HK-2 (cell line): ENCODE measurements at regions not wholly inside any gene's neighbourhood (a gene's known extent, or its start where the extent isn't known, plus 50 kb on each side); places are given as distances from the start of the nearest gene placed in this dataset.

Experiments used
- DNase-seq: peaks from one replicate; pipeline ENCODE4 v3.0.0-alpha.2; 2018; ENCODE audit not compliant: unreplicated experiment

DNA sequence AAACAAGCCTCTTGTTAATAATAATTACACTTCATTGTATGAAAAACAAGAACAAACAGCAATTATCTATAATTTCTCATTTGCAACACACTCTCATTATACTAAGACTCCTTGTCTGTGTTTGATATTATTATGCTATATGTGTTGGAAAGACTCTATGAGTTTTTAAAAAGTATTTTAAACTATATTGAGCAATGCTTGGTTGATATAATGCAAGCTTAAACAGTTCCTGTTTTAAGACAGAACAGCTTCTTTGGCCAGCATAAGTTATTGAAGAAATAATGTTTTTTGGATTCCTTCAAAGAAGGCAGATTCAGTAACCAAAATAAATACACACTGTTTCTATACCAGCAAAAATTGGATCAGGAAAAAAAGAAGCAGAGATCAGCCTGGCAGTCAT lies 871.4 kb downstream of the MAT2B start:
- no peak for DNase-seq

DNA sequence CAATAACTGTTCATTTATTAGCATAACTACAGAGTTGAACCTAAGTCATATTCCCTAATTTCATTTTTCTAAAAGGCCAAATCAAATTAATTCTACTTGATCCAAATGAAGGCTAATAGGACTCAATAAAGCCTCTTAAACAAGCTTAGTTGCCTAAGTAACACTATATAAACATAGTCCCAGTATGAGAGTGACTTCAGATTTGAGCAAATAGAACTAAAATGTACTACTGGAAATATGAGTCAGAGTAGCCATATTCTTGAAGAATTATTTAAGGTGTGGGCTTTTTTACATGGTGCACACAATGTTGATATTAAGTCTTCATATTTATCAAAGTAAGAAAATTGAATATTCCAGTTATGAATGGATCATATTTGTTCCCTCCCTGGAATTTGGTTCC lies 872.3 kb downstream of the MAT2B start:
- DNase-seq, result no peak

DNA sequence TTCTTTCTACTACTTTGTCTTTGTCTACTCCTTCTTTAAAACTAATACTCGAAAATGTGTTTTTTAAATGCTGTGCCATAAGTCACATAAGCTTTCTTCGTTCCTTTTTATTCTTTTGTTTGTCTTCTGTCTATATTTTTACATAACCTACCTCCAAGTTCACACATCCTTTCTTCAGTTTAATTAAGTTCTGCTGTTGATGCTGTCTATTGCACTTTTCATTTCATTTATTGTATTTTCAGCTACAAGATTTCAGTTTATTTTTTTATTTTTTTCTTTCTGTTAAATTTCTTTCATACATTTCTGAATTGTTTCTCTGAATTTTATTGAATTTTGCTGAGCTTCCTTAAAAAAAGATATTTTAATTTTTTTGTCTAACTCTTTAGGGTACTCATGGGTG lies 878.2 kb downstream of the MAT2B start:
- no peak for DNase-seq

DNA sequence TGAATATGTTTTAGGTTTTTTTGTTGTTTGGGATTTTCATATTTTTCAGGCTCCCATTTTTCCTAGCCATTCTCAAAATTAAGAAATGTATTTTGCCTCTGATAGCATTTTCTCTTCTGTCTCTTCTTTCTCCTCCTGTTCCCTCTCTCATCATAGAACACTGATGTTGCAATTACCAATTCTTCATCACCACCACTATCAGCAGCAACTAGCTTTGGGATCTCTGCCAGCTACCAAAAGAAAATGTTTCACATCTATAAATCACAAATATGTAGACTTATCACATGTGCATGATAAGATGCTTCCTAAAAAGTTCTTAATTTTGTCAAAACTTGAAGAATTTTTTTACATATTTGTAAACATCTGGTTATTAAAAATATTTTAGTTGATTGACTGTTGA lies 887.1 kb downstream of the MAT2B start:
- DNase-seq, result no peak

DNA sequence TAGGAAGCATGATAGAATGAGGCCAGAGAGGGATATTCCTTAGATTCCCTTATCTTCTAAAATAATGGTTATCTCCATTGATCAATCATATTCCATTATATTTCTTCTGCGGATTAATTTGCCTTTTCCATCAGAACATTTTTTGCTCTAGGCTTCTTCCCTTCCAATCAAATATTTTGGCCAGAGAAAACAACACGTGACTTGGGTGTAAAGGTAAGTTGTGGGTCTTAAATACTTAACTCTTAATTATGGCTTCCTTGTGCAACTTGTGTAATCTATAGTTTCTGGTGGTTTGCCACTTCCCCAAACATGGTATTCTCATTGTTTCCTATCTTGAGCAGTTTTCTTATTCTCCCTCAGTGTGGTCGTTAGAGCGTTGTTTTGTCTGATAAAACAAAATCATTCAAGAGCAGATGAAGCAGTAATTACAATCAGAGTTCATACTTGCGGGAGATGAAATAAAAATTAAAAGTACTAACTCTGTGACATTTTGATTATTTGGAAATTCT lies 889.3 kb downstream of the MAT2B start:
- DNase-seq, result no peak

DNA sequence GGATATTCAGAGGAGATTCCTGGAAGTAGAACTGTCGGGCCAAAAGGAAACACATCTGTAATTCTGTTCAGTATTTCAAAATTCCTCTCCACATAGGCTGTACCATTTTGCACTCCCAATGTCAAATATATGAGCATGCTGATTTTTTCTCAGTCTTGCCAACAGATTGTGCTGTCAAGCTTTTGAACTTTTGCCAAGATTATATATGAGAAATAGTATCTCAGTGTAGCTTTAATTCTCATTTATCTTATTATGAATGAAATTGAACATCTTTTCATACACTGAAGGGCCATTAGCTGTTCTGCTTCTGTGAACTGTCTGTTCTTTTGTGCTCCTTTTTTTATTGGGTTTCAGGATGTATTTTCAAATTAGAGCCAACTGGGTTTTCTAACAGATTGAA lies 907.1 kb downstream of the MAT2B start:
- DNase-seq, result no peak

DNA sequence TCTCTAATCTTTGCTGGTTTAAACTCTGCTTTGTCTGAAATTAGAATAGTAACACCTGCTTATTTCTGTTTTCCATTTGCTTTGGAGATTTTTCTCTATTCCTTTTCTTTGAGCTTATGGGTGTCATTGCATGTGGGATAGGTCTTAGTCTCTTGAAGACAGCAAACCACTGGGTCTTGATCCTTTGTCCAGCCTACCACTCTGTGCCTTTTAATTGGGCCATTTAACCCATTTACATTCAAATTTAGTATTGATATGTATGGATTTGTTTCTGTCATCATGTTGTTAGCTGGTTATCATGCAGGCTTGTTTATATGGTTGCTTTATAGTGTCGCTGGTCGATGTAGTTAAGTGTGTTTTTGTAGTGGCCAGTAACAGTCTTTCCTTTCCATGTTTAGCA lies 914.7 kb downstream of the MAT2B start:
- no peak for DNase-seq

DNA sequence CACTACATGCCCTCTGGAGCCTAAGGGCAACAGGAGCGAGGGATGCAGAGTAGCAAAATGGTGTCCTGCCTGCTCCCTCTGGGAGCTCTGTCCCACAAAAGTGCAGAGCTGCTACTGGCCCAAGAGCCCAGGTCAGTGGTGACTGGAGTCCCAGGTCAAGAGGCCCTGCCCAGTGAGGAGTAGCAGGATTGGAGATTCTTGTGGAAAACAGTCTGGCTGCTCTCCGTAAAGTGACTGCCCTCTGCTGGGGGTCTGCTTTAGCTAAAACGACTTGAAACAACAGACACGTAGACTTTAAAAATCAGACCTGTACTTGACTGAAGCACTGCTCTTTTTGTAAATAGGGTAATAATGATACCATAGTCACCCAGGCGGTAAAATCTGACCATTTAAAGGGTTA lies 917.0 kb downstream of the MAT2B start:
- no peak for DNase-seq

DNA sequence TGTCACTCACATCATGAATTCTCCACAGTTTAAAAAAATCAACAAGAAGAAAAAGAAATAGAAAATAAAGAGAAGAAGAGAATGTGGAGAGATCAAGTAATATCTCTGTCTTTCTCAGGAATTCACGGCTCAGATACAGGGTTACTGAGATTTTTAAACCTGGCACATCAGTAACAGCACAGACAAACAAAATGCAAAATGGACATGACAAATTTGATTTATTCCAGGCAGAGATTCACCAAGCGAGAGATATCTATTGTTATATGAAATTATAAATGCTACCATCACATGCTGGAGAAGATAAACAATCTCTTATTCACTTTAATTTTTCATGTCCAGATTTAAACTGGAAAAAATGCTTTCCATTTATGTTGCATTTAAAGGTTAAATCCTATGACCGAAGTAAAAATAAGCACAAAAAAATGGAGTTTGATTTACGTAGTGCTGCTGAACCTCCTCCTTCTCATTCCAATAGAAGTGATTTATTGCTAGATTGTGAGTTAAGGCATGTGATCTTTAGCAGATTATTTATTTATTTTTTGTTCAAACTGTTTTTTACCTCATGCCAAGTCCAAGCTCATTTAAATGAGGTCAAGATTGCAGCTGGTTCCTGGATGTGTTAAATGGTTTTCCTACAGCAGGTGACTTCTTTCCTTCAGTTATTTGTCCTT lies 926.4 kb downstream of the MAT2B start:
- DNase-seq, result no peak

DNA sequence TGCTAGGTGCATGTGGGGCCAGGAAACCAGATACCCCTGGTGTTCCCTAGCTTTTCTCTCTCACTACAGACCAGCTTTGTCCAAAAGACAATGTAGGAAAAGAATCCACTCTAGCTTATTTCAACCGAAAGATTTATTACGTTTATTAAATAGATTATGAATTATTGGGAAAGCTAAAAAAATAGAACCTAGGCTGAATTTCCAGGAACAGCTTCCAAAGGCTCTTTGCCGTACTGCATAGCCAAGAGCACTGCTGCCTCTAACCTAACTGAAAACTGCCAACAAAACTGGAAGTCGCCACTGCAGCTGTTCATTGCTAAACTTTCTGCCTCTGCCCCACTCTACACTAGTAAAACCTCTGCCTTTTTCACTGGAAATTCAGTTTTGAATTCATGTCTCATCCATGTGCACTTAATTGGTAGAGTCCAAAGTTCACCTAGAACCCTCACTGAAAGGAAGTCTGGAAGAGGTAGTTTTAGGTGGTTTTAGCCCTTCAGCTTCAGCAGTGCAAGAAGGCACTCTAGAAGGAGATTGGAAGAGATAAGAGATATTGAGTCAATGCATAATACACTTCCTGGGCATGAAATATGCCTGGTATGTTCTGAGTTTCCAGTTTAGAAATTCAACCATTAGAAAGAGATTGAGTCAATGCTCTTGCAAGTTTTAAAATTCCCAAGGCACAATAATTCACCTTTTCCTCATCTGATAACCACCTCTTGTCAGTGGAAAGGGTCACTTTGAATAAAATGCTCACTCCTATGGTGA lies 927.9 kb downstream of the MAT2B start:
- DNase-seq, result no peak

DNA sequence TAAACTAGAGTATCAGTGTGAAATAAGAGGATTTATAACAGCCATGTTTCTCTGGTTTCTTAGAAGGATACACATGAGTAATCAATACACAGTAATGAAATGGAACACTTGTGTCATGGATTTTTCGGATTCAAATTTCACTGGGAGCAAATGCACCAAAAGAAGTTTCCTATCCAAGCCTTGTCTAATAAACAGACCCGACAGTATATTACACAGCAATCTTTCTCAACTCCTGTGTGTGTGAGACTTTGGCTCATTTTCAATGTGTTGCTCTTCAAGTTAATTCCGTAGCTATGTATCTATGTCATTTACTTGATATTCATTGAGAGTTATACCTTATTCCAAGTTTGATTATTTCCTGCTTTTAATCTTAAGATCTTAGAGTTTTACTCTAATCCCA lies 930.2 kb downstream of the MAT2B start:
- DNase-seq, result no peak

DNA sequence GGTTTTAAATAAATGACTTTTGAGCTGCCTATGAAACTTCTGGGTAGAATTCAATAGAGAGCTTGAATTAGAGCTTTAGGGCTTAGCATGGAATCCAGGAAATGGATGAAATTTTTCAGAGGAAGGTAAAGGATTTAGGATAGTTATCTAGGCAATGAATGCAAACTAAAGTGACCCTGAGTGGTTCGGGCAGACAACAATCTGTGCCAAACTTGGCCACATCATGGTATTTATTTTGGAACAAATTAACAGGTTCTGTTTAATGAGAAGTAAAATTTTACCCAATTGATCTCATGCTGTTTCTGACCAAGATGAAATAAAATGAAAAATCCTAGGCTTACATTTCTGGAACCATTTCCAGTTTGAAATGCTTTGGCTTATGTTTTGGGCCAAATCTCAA lies 934.4 kb downstream of the MAT2B start:
- DNase-seq, result no peak

DNA sequence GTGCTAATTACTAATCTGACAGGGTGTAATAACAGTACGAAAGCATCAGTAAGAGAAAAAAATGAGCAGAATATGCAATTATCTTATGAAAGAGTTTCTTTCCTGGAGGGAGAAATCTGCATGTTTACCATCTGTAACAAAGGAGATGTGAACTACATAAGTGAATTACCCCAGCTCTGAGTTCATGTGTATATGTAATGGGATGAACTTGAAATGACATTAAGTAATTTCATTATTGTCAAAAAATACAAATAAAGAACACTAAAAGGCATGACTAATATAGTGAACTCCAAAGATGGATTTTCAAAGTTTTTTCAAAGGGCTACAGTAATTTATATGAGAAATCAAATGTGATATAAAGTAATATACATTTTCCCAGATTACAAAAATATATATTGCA lies 944.0 kb downstream of the MAT2B start:
- DNase-seq, result no peak

DNA sequence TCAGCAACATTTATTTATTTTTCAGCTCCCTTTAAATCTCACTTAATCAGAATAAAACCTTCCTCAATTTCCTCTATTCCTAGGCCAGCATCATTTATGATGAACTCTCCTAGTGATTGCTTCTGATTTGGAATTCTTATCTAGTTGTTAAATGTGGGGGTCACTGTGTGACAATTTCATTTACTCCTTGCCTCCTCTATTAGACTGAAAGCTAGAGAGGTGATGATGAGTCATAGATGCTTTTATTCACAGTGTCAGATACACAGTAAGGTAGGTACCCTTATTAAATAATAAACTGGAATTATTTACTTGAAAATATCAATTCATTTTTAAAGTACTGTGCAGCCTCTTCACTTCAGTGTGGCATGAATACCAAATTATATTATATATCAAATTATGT lies 960.6 kb downstream of the MAT2B start:
- DNase-seq, result no peak

DNA sequence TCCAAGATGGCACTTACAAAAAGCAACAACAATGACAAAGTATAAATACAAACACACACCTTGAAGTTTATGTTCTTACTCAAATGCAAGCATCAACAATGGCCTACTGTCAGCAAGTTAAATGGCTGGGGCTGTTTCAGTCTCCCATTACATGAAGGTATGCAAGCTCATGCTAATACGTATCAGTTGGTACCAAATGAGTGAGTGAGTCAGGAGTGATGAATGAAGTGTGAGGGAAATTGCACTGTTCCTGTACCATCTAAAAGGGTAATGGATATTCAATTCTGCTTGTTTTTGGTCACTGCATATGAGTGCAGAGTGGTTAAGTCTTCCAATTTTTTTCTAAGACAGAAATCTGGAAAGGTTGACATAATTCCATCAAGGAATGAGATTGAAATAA lies 964.9 kb downstream of the MAT2B start:
- no peak for DNase-seq

DNA sequence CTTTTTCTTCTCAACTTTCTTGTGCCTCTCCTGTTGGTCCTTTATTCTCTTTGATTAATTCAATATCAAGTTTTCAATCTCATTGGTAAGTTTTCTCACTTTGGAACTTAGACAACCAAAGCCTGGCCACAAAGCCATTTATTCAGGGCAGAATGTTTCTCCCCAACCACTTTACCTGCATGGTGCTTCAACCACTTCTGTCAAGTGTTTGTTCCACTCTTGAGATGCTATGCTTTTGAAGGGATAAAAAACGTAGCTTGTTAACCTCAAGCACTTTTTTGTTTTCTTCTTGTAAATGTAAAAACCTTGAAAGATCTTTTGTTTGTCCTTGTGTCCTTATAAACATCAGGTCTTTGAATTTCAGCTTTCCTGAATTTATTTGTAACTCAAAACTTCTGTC lies 966.7 kb downstream of the MAT2B start:
- DNase-seq, result no peak

DNA sequence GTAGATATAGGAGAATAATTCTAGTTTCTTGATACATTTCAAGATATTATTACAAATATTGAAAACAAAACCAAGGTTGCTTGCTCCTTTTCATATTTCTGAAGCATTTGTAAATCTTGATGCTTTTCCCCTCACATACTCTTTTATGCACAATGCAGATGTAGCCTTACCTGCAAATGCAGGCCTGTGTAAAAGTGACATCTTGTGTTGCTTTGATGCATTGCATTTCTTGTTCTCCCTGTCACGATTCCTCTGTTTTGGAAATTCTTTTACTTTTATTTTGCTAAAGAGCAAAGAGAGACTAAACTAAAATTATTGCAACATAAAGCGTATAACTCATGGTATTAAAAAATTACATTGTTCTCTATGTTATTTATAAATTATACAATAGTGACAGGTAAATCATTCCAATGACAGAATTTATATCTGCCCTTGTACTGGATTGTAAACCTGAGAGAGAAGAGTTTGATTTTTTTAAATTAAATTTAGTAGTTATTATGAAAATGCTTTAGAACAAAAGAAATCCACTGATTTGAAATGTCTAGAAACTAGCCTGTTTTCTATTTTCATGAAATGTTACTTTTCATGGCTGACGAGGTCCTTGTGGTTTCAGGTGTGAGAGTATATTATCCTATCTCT lies 970.0 kb downstream of the MAT2B start:
- no peak for DNase-seq

DNA sequence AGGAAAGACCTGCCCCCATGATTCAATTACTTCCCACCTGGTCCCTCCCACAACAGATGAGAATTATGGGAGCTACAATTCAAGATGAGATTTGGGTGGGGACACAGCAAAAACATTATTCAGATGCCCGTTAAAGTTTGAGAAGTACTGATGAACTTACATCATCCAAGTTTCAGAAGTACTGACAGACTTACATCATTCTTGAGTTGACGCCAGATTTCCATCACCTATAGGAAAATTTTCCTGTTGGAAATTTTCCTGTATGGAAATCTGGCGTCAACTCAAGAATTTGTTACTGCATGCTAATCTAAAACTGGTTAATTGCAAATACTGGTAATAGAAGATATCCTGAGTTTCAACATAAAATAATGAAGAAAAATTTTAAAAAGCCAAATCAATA lies 975.9 kb downstream of the MAT2B start:
- no peak for DNase-seq

DNA sequence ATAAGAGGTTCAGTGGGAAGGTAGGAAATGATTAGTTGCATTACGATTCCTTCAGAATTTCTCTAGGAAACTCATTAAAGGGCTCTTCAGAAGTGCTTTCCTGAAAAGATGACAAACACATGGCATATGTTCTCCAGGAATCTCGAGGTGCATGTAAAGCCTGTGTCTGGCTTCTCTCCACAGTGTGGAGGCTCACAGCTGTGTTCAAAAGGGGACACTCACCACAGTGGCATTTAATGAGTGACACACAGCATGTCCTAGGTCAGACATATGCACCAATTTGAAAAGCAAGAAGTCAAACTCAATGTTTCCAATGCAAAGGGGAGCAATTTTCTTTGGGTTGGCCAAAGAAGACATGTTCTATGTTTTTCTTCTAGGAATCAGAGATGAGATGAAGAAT lies 976.9 kb downstream of the MAT2B start:
- DNase-seq, result no peak

DNA sequence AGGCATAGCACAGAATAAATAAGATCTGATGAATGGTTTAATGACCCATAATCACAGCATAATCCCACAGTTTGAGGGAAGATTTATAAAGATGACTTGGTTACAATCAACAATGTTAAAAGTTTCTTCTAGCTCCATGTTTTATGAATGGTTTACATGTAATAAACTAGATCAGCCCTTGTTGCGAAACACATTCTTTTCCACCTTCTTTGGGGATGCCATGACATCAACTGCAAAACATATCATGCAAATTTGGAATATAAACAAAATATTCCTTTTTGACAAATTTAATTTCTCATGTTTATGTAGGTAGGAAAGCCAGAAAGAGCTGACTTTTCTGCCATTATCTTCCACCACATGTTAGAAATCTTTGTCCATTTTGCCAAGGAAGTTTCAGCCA lies 979.5 kb downstream of the MAT2B start:
- DNase-seq, result no peak

DNA sequence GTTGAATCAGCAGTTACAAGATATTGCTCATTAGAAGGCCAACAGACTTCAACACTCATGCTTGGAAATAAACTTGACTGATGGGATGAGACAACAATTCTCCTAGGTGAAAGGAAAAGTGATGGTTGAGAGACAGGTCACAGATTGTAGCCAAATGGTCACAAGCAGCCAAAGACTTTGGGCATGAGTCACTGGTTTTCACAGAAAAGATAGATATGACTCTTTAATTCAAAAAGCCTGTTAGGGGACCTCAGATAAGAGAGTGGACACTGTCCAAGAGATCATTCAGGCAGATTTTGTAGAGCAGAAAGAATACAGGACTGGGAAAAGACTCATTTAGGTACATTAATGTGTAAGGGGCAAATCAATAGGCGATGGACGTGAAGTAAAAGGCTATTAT lies 982.5 kb downstream of the MAT2B start:
- no peak for DNase-seq

DNA sequence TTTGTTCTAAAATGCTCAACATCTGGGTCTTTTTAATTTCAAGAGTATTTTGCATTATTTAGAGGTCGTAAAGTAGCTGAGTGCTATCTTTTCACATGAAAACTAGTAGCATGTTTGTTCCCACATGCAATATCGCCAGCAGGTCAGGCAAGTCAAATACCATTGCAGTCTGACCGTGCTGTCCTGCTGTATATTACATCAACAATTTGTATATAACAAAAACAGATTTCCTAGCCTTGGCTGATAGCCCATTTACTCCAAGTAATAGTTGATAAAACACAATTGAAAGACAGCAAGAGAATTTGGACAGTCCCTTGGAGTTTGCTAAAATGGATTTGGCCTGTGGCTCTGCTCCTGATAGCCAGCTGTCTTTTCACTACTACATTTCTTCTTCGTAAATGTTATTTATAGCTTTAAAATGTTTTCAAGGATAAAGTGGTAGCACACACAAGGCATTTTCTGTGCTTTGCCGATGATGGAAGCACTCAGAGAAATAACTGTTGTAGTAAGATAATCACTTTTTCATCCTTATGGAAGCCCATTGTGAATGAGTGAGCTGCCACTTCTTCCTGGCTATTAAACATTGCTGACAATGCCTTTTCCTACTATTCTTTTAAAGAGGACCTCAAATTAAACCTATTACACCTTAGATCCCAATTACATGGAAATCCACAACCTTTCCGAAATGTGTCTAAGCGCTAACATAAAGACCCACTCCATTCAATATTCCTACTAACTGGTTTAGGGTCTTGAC lies 992.1 kb downstream of the MAT2B start:
- DNase-seq, result no peak
